ENCODE measurements at regions not wholly inside any gene's neighbourhood (a gene's known extent, or its start where the extent isn't known, plus 50 kb on each side); places are given as distances from the start of the nearest gene placed in this dataset.

GRCh38 chr3:177580437-177580836, 383.2 kb upstream of the TBL1XR1 start:
- no peak for DNase-seq

GRCh38 chr3:177585271-177585670, 388.0 kb upstream of the TBL1XR1 start:
- no peak for DNase-seq

- DNase-seq, result no peak
Measured at GRCh38 chr3:177589041-177589650, 391.9 kb upstream of the TBL1XR1 start.

- DNase-seq, result no peak
Measured at GRCh38 chr3:177589911-177590381, 392.7 kb upstream of the TBL1XR1 start.

- DNase-seq, result no peak
Measured at GRCh38 chr3:177590826-177591225, 393.5 kb upstream of the TBL1XR1 start.

- no peak for DNase-seq
Measured at GRCh38 chr3:177591379-177591778, 394.1 kb upstream of the TBL1XR1 start.

- DNase-seq, result no peak
Measured at GRCh38 chr3:177594096-177594495, 396.8 kb upstream of the TBL1XR1 start.

GRCh38 chr3:177595530-177596188, 398.4 kb upstream of the TBL1XR1 start:
- DNase-seq, result no peak

- no peak for DNase-seq
Measured at GRCh38 chr3:177596248-177596815, 399.1 kb upstream of the TBL1XR1 start.

- no peak for DNase-seq
Measured at GRCh38 chr3:177596816-177597271, 399.6 kb upstream of the TBL1XR1 start.

- DNase-seq, result peak; percentile 23
Measured at GRCh38 chr3:177597311-177598096, 400.2 kb upstream of the TBL1XR1 start.

GRCh38 chr3:177598097-177598833, 401.0 kb upstream of the TBL1XR1 start:
- DNase-seq, result no peak

- no peak for DNase-seq
Measured at GRCh38 chr3:177599326-177599725, 402.0 kb upstream of the TBL1XR1 start.

- no peak for DNase-seq
Measured at GRCh38 chr3:177599837-177600236, 402.6 kb upstream of the TBL1XR1 start.

- no peak for DNase-seq
Measured at GRCh38 chr3:177600411-177600810, 403.1 kb upstream of the TBL1XR1 start.

- no peak for DNase-seq
Measured at GRCh38 chr3:177601152-177601551, 403.9 kb upstream of the TBL1XR1 start.

- DNase-seq, result no peak
Measured at GRCh38 chr3:177602601-177603147, 405.4 kb upstream of the TBL1XR1 start.

GRCh38 chr3:177603148-177603603, 405.9 kb upstream of the TBL1XR1 start:
- DNase-seq, result no peak

GRCh38 chr3:177604181-177604580, 406.9 kb upstream of the TBL1XR1 start:
- DNase-seq, result no peak

- DNase-seq, result no peak
Measured at GRCh38 chr3:177606891-177607290, 409.6 kb upstream of the TBL1XR1 start.

- no peak for DNase-seq
Measured at GRCh38 chr3:177607589-177607988, 410.3 kb upstream of the TBL1XR1 start.

GRCh38 chr3:177608443-177608842, 411.2 kb upstream of the TBL1XR1 start:
- no peak for DNase-seq
